CD4-positive, alpha-beta memory T cell (primary cell): ENCODE measurements at regions not wholly inside any gene's neighbourhood (a gene's known extent, or its start where the extent isn't known, plus 50 kb on each side); places are given as distances from the start of the nearest gene placed in this dataset.

Source experiments
- CTCF ChIA-PET: fragments of 350-600 bp; sonication (Branson Sonifier 250); formaldehyde crosslinking; loops from one replicate; lab custom pipeline; 2021; ENCODE audit warnings: inconsistent platforms; ENCODE audit not compliant: partially characterized antibody; lab: Charles Lee
- POLR2A ChIA-PET: fragments of 350-600 bp; sonication (Branson Sonifier 250); formaldehyde crosslinking; loops from one replicate; lab custom pipeline; 2021; ENCODE audit not compliant: partially characterized antibody; lab: Charles Lee
- DNase-seq, 5 donors: peaks; one replicate each; pipeline versions ENCODE4 v3.0.0 to v3.0.0-alpha.2; 2020 to 2022; ENCODE audit warnings: mixed read lengths in 1 of 5
- H3K27ac ChIP-seq: one replicate; pipeline ENCODE4 v1.7.0; 2013; ENCODE audit warnings: low read depth, low read length
- H3K27me3 ChIP-seq: 2 replicates; pipeline ENCODE4 v1.7.0; 2013; ENCODE audit warnings: mild to moderate bottlenecking, low read length, moderate library complexity; ENCODE audit not compliant: insufficient read depth
- H3K36me3 ChIP-seq: 2 replicates; pipeline ENCODE4 v1.7.0; 2013; ENCODE audit warnings: mild to moderate bottlenecking, low read length, moderate library complexity; ENCODE audit not compliant: insufficient read depth
- H3K4me1 ChIP-seq: 2 replicates; pipeline ENCODE4 v1.7.0; 2013; ENCODE audit warnings: mild to moderate bottlenecking, low read length, moderate library complexity; ENCODE audit not compliant: insufficient read depth
- H3K4me3 ChIP-seq, 2 donors: one replicate each; pipeline ENCODE4 v1.7.0; 2013; ENCODE audit warnings: low read length in 2 of 2, mild to moderate bottlenecking in 1 of 2
- H3K9me3 ChIP-seq, 2 donors: one replicate each; pipeline ENCODE4 v1.7.0; 2013; ENCODE audit warnings: low read length in 2 of 2, control low read depth in 1 of 2; ENCODE audit not compliant: control insufficient read depth in 1 of 2
- H3K27ac Mint-ChIP-seq, 7 donors: one replicate each; pipeline ENCODE4 v1.8.0; 2020 to 2021; ENCODE audit warnings: mixed read lengths in 7 of 7, mild to moderate bottlenecking in 6 of 7, inconsistent platforms in 3 of 7, moderate library complexity in 3 of 7
- H3K27me3 Mint-ChIP-seq, 2 donors: one replicate each; pipeline ENCODE4 v1.8.0; 2020 to 2021; ENCODE audit warnings: mixed read lengths in 2 of 2
- H3K36me3 Mint-ChIP-seq, 2 donors: one replicate each; pipeline ENCODE4 v1.8.0; 2020 to 2021; ENCODE audit warnings: mixed read lengths in 2 of 2, inconsistent platforms in 1 of 2, mild to moderate bottlenecking in 1 of 2
- H3K4me1 Mint-ChIP-seq, 4 donors: one replicate each; pipeline ENCODE4 v1.8.0; 2020 to 2021; ENCODE audit warnings: mixed read lengths in 4 of 4, mild to moderate bottlenecking in 1 of 4
- H3K4me3 Mint-ChIP-seq, 8 donors: one replicate each; pipeline ENCODE4 v1.8.0; 2020 to 2021; ENCODE audit warnings: mixed read lengths in 8 of 8, mild to moderate bottlenecking in 7 of 8, moderate library complexity in 6 of 8, inconsistent platforms in 3 of 8
- H3K9me3 Mint-ChIP-seq, 8 donors: one replicate each; pipeline ENCODE4 v1.8.0; 2020 to 2021; ENCODE audit warnings: mixed read lengths in 8 of 8, mild to moderate bottlenecking in 5 of 8, inconsistent platforms in 3 of 8, moderate library complexity in 1 of 8
- intact Hi-C: fragments of 100-400 bp; cut with micrococcal nuclease; formaldehyde crosslinking; loops from one replicate; pipeline ENCODE4 v1.15.1; 2023

GRCh38 chr3:177441276-177441812 lies 244.1 kb upstream of the TBL1XR1 start:
- Mint-ChIP-seq H3K36me3 (no peaks in the 10 kb centered on the region), H3K4me3 (no peak overlapping the region), H3K4me1 (peaks cover 0 to 3% (median 1%) of the 10 kb centered on the region in 4 donors), H3K27me3 (no peaks in the 10 kb centered on the region), H3K9me3 (no peaks in the 10 kb centered on the region), H3K27ac (peak overlapping the region in 2 of 7 donors; percentile 13 to 18)
- no peak for DNase-seq
- intact Hi-C loops: no loop called here
- Histone ChIP-seq H3K9me3 (no peaks in the 10 kb centered on the region), H3K27ac (no peak overlapping the region), H3K4me1 (no peaks in the 10 kb centered on the region), H3K36me3 (no peaks in the 10 kb centered on the region), H3K27me3 (no peaks in the 10 kb centered on the region), H3K4me3 (no peak overlapping the region)
- ChIA-PET CTCF (no interaction called here), POLR2A (no interaction called here)

DNA sequence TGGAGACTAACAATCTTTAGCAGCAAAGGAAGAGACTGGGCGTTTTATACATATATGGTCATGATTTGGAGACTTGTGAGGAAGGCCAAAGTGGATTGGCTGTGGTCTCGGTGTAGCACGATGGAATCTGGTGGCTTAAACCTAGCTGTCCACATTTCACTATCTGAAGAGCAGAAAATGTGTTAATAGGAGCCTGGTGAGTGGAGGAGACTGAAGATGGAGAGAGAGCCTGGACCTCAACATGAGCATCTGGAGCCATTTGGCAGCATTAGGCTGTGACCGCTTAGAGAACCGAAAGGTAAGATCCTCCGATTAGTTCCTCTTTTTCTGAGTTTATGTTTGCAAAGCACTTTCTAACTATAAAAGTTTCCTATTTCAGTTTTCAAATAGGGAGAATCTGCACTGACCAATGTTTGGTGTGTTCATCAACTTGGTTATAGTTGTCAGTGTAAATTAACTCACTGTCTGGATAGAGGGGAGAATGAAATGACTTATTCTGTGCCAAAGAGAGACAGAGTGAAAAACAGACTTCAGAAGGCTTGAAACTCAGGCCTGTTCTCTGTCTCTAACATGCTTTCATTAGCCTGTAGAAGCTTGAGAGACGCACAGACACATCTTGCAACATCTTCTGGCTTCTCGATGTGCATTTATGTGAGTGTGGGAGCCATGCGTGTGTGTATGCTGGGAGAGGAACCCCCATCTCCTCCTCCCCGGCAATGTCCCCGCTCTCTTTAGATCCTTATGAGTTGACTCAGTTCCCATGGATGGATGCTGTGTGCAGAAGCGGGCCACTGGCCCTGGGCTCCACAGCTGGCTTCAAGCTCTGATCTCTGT lies 244.7 kb upstream of the TBL1XR1 start:
- ChIA-PET CTCF (no interaction called here), POLR2A (no interaction called here)
- Mint-ChIP-seq H3K9me3 (no peaks in the 10 kb centered on the region), H3K4me1 (peaks cover 0 to 3% (median 1%) of the 10 kb centered on the region in 4 donors), H3K27me3 (no peaks in the 10 kb centered on the region), H3K27ac (peak overlapping the region in 3 of 7 donors; percentile 13 to 48 (median 18)), H3K4me3 (no peak overlapping the region), H3K36me3 (no peaks in the 10 kb centered on the region)
- no peak overlapping the region for H3K4me3 ChIP-seq
- H3K36me3 ChIP-seq: no peaks in the 10 kb centered on the region
- no peaks in the 10 kb centered on the region for H3K27me3 ChIP-seq
- no peak overlapping the region for H3K27ac ChIP-seq
- intact Hi-C loops: no loop called here
- no peaks in the 10 kb centered on the region for H3K4me1 ChIP-seq
- no peak for DNase-seq
- H3K9me3 ChIP-seq: no peaks in the 10 kb centered on the region

- ChIA-PET POLR2A (no interaction called here), CTCF (no interaction called here)
- DNase-seq: no peak
- H3K4me1 ChIP-seq: peaks cover 5% of the 10 kb centered on the region
- no peaks in the 10 kb centered on the region for H3K9me3 Mint-ChIP-seq
- no peaks in the 10 kb centered on the region for H3K36me3 Mint-ChIP-seq
- no peak overlapping the region for H3K27ac Mint-ChIP-seq
- H3K36me3 ChIP-seq: no peaks in the 10 kb centered on the region
- H3K27ac ChIP-seq: no peak overlapping the region
- intact Hi-C loops: no loop called here
- H3K4me3 Mint-ChIP-seq: no peak overlapping the region
- H3K27me3 ChIP-seq: no peaks in the 10 kb centered on the region
- H3K27me3 Mint-ChIP-seq: no peaks in the 10 kb centered on the region
- peaks cover 5 to 7% (median 6%) of the 10 kb centered on the region in 4 donors for H3K4me1 Mint-ChIP-seq
- H3K4me3 ChIP-seq: no peak overlapping the region
- H3K9me3 ChIP-seq: no peaks in the 10 kb centered on the region
These were observed 246.2 kb upstream of the TBL1XR1 start for GRCh38 chr3:177443469-177443868.

DNA sequence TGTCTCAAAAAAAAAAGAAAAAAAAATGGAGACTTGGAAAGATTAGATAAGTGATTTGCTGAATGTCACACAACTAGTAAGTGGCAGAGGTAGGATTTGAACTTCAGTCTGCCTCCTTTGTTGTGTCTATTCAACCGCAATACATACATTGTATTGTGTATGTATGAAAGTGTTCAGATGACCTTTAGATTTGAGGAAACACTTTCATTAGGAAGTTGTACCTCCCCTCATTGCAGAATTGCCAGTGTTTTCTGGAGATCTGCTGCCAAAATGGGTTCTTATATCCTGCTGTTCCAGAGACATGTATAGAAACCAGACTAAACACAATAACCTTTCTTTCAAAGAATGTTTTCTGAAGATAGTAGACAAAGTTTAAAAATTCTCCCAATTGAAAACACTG lies 247.4 kb upstream of the TBL1XR1 start:
- intact Hi-C loops: no loop called here
- no peak overlapping the region for H3K27ac Mint-ChIP-seq

GRCh38 chr3:177445549-177445948 lies 248.3 kb upstream of the TBL1XR1 start:
- H3K27me3 ChIP-seq: no peaks in the 10 kb centered on the region
- ChIA-PET POLR2A (no interaction called here), CTCF (no interaction called here)
- H3K4me1 Mint-ChIP-seq: peaks cover 16 to 26% (median 20%) of the 10 kb centered on the region in 4 donors
- intact Hi-C loops: no loop called here
- no peaks in the 10 kb centered on the region for H3K9me3 ChIP-seq
- H3K9me3 Mint-ChIP-seq: no peaks in the 10 kb centered on the region
- no peak overlapping the region for H3K4me3 ChIP-seq
- no peaks in the 10 kb centered on the region for H3K36me3 Mint-ChIP-seq
- no peak overlapping the region for H3K27ac ChIP-seq
- peaks cover 23% of the 10 kb centered on the region for H3K4me1 ChIP-seq
- no peak overlapping the region for H3K4me3 Mint-ChIP-seq
- no peaks in the 10 kb centered on the region for H3K27me3 Mint-ChIP-seq
- H3K36me3 ChIP-seq: no peaks in the 10 kb centered on the region
- DNase-seq: no peak
- no peak overlapping the region for H3K27ac Mint-ChIP-seq

More for the DNA sequence above, 247.4 kb upstream of the TBL1XR1 start:
- H3K4me1 Mint-ChIP-seq: peaks cover 15 to 18% (median 16%) of the 10 kb centered on the region in 4 donors
- no peak overlapping the region for H3K4me3 Mint-ChIP-seq
- H3K27me3 ChIP-seq: no peaks in the 10 kb centered on the region
- no peaks in the 10 kb centered on the region for H3K9me3 Mint-ChIP-seq
- no peaks in the 10 kb centered on the region for H3K36me3 Mint-ChIP-seq
- peaks cover 17% of the 10 kb centered on the region for H3K4me1 ChIP-seq
- H3K4me3 ChIP-seq: no peak overlapping the region
- ChIA-PET CTCF (no interaction called here), POLR2A (no interaction called here)
- no peak for DNase-seq
- H3K27me3 Mint-ChIP-seq: no peaks in the 10 kb centered on the region
- no peaks in the 10 kb centered on the region for H3K9me3 ChIP-seq
- H3K36me3 ChIP-seq: no peaks in the 10 kb centered on the region
- H3K27ac ChIP-seq: no peak overlapping the region

DNA sequence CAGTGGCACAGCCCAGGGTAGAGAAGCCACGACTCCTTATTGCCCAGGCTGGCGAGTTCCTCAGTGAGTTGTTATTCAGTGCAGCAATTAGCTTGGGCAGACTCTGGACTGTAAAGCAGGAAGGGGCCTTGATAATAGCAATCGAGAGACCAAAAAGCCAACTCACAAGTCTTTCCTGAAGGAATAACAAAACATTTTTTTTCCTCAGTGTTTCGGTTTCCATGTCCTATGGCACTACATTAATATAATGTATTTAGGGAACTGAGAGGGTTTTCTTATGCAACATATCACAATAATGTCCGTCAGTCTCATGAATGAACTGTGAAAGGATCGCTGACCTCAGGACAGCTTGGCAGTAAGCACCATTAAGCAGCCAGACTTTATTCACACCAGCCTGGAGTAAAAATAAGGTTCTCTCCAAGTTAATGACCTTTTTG lies 248.9 kb upstream of the TBL1XR1 start:
- ChIA-PET CTCF (no interaction called here), POLR2A (interaction anchor here (2.1 kb wide), 1 partner anchor 86 kb away, joined by 8 read pairs; no protein-coding TSS in a partner anchor)
- H3K27me3 ChIP-seq: no peaks in the 10 kb centered on the region
- no peak overlapping the region for H3K4me3 ChIP-seq
- H3K27ac Mint-ChIP-seq: peak overlapping the region in 1 of 7 donors; percentile 57
- H3K9me3 Mint-ChIP-seq: no peaks in the 10 kb centered on the region
- H3K27me3 Mint-ChIP-seq: no peaks in the 10 kb centered on the region
- H3K4me3 Mint-ChIP-seq: no peak overlapping the region
- H3K36me3 ChIP-seq: no peaks in the 10 kb centered on the region
- H3K27ac ChIP-seq: no peak overlapping the region
- H3K9me3 ChIP-seq: no peaks in the 10 kb centered on the region
- peaks cover 23% of the 10 kb centered on the region for H3K4me1 ChIP-seq
- H3K4me1 Mint-ChIP-seq: peaks cover 16 to 26% (median 20%) of the 10 kb centered on the region in 4 donors
- intact Hi-C loops: no loop called here
- no peak for DNase-seq
- H3K36me3 Mint-ChIP-seq: no peaks in the 10 kb centered on the region

DNA sequence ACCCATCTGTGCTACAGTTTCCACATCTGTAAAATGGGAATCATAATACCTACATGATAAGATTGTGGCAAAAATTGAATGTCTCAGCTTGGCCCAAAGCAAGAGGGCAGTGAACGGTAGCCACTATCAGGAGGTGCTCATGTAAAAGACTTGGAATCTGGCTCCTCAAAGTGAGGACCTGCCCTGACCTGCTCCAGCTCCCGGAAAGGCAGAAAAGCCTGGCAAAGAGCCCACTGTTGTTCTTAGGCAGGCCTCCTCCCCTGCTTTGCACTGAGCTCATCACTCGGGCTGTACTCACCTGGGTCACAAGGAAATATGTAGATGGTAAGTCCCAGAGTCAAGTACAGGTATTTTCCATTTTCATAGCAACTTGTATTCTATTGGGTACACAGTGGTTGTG lies 250.7 kb upstream of the TBL1XR1 start:
- Histone ChIP-seq H3K27ac (no peak overlapping the region), H3K27me3 (no peaks in the 10 kb centered on the region), H3K9me3 (no peaks in the 10 kb centered on the region), H3K4me1 (peaks cover 23% of the 10 kb centered on the region), H3K36me3 (no peaks in the 10 kb centered on the region), H3K4me3 (no peak overlapping the region)
- DNase-seq: no peak
- Mint-ChIP-seq H3K27ac (peak overlapping the region in 1 of 7 donors; percentile 24), H3K4me1 (peaks cover 13 to 26% (median 19%) of the 10 kb centered on the region in 4 donors), H3K36me3 (no peaks in the 10 kb centered on the region), H3K9me3 (no peaks in the 10 kb centered on the region), H3K4me3 (no peak overlapping the region), H3K27me3 (no peaks in the 10 kb centered on the region)
- POLR2A ChIA-PET: interaction anchor here (1.1 to 3.6 kb wide), 5 partner anchors 21 to 396 kb away, joined by 5 to 12 read pairs (median 6); partner anchors contain the start of gene TBL1XR1
- intact Hi-C loops: loop anchor here (2.0 kb wide), 1 partner anchor 21 kb away; no protein-coding TSS in a partner anchor
- CTCF ChIA-PET: interaction anchor here (0.5 to 2.3 kb wide), 4 partner anchors 21 to 217 kb away, joined by 3 to 9 read pairs (median 4); no protein-coding TSS in a partner anchor
